Stimulated activated CD4-positive, alpha-beta T cell treated with anti-CD3 and anti-CD28 coated beads, Interleukin-12 subunit alpha, Interleukin-12 subunit beta, amount 100 ng/mL, for 48 hours (primary cell): ENCODE measurements at regions not wholly inside any gene's neighbourhood (a gene's known extent, or its start where the extent isn't known, plus 50 kb on each side); places are given as distances from the start of the nearest gene placed in this dataset.

ENCODE experiments used
- DNase-seq, 3 donors: peaks; one replicate each; pipeline ENCODE4 v3.0.0-alpha.2; 2020; ENCODE audit warnings: low read depth in 2 of 3, low spot score in 1 of 3

GRCh38 chr10:33453081-33454025, 118.9 kb upstream of the NRP1 start:
- DNase-seq, result no peak

- DNase-seq, result no peak
Measured at GRCh38 chr10:33448421-33449140, 114.1 kb upstream of the NRP1 start.

- no peak for DNase-seq
Measured at GRCh38 chr10:33441561-33441960, 107.1 kb upstream of the NRP1 start.

GRCh38 chr10:33434933-33435332, 100.5 kb upstream of the NRP1 start:
- DNase-seq, result no peak

GRCh38 chr10:33428682-33429081, 94.2 kb upstream of the NRP1 start:
- DNase-seq, result no peak

GRCh38 chr10:33423154-33423529, 88.7 kb upstream of the NRP1 start:
- no peak for DNase-seq

GRCh38 chr10:33422471-33423153, 88.1 kb upstream of the NRP1 start:
- DNase-seq, result no peak

GRCh38 chr10:33421789-33422462, 87.5 kb upstream of the NRP1 start:
- no peak for DNase-seq

- no peak for DNase-seq
Measured at GRCh38 chr10:33419311-33419710, 84.8 kb upstream of the NRP1 start.

- no peak for DNase-seq
Measured at GRCh38 chr10:33418301-33418700, 83.8 kb upstream of the NRP1 start.

GRCh38 chr10:33416691-33417090, 82.2 kb upstream of the NRP1 start:
- no peak for DNase-seq

- DNase-seq, result no peak
Measured at GRCh38 chr10:33416209-33416608, 81.7 kb upstream of the NRP1 start.

- DNase-seq, result no peak
Measured at GRCh38 chr10:33414841-33415240, 80.4 kb upstream of the NRP1 start.

- DNase-seq, result no peak
Measured at GRCh38 chr10:33412653-33413361, 78.3 kb upstream of the NRP1 start.

GRCh38 chr10:33412241-33412640, 77.8 kb upstream of the NRP1 start:
- DNase-seq, result no peak

GRCh38 chr10:33410860-33411234, 76.4 kb upstream of the NRP1 start:
- DNase-seq, result no peak

GRCh38 chr10:33410096-33410859, 75.8 kb upstream of the NRP1 start:
- no peak for DNase-seq

GRCh38 chr10:33406596-33406995, 72.1 kb upstream of the NRP1 start:
- no peak for DNase-seq

GRCh38 chr10:33402220-33403073, 68.0 kb upstream of the NRP1 start:
- DNase-seq, result no peak
